ENCODE measurements at regions not wholly inside any gene's neighbourhood (a gene's known extent, or its start where the extent isn't known, plus 50 kb on each side); places are given as distances from the start of the nearest gene placed in this dataset.
"Not testable (repeated sequence)": the region's sequence is repeated elsewhere in the genome, so short reads cannot be mapped to it uniquely, and the experiment has no call there.

- H3K9me3 ChIP-seq (ENCODE audit: control insufficient read depth in 1 of 2, insufficient read depth in 1 of 2, low read depth in 1 of 2, low read length in 2 of 2); H3K4me2 ChIP-seq (ENCODE audit: low read length); H3K27me3 ChIP-seq (ENCODE audit: insufficient read depth, low read length); BruUV-seq (replicated peaks); H3K4me1 ChIP-seq (ENCODE audit: control insufficient read depth in 1 of 2, insufficient read depth in 2 of 2, low read length in 2 of 2); ATAC-seq; H2AFZ ChIP-seq (ENCODE audit: low read depth, low read length, poor library complexity, severe bottlenecking); CTCF ChIA-PET; DNase-seq (ENCODE audit: low read depth, low spot score); POLR2A ChIA-PET; H4K20me1 ChIP-seq (ENCODE audit: insufficient read depth); H3K9ac ChIP-seq (ENCODE audit: low read length); H3K27ac ChIP-seq (ENCODE audit: low read depth, low read length); intact Hi-C loops (cut with micrococcal nuclease); RAD21 ChIA-PET (ENCODE audit: low non-redundant PET in 1 of 2, low total read pairs in 2 of 2, uncharacterized antibody in 2 of 2, unreplicated experiment in 2 of 2); H3K9me2 ChIP-seq (ENCODE audit: insufficient read depth); H3K4me3 ChIP-seq (replicated peaks in 1 of 2; ENCODE audit: low read depth in 1 of 2, low read length in 2 of 2): not testable (repeated sequence)
- H3K36me3 ChIP-seq (ENCODE audit: control insufficient read depth in 1 of 2, insufficient read depth in 2 of 2, low read length in 2 of 2), result peaks cover 3 to 19% of the 10 kb centered on the region in 2 experiments; a peak in 3 of 4 replicates
- H3K79me2 ChIP-seq (ENCODE audit: insufficient read depth, low read length), result peaks cover 20% of the 10 kb centered on the region
Measured at GRCh38 chr22:25458631-25459030, 105.8 kb upstream of the GRK3 start.

GRCh38 chr22:25460682-25461081 lies 103.8 kb upstream of the GRK3 start:
- H3K79me2 ChIP-seq (ENCODE audit: insufficient read depth, low read length); POLR2A ChIA-PET; H3K4me2 ChIP-seq (ENCODE audit: low read length); H3K4me1 ChIP-seq (ENCODE audit: control insufficient read depth in 1 of 2, insufficient read depth in 2 of 2, low read length in 2 of 2); intact Hi-C loops (cut with micrococcal nuclease); H3K27ac ChIP-seq (ENCODE audit: low read depth, low read length); H3K9me3 ChIP-seq (ENCODE audit: control insufficient read depth in 1 of 2, insufficient read depth in 1 of 2, low read depth in 1 of 2, low read length in 2 of 2); ATAC-seq; H3K9me2 ChIP-seq (ENCODE audit: insufficient read depth); H3K9ac ChIP-seq (ENCODE audit: low read length); H3K27me3 ChIP-seq (ENCODE audit: insufficient read depth, low read length); DNase-seq (ENCODE audit: low read depth, low spot score); H2AFZ ChIP-seq (ENCODE audit: low read depth, low read length, poor library complexity, severe bottlenecking); H3K4me3 ChIP-seq (replicated peaks in 1 of 2; ENCODE audit: low read depth in 1 of 2, low read length in 2 of 2); BruUV-seq (replicated peaks); H4K20me1 ChIP-seq (ENCODE audit: insufficient read depth): not testable (repeated sequence)
- peaks cover 3 to 16% of the 10 kb centered on the region in 2 experiments; a peak in 3 of 4 replicates for H3K36me3 ChIP-seq (ENCODE audit: control insufficient read depth in 1 of 2, insufficient read depth in 2 of 2, low read length in 2 of 2)
- RAD21 ChIA-PET (ENCODE audit: low non-redundant PET in 1 of 2, low total read pairs in 2 of 2, uncharacterized antibody in 2 of 2, unreplicated experiment in 2 of 2), result interaction anchor here in 1 of 2 experiments (0.8 kb wide), 1 partner anchor 313 kb away, joined by 4 read pairs; no protein-coding TSS in a partner anchor
- CTCF ChIA-PET, result interaction anchor here (2.2 kb wide), 1 partner anchor 241 kb away, joined by 14 read pairs; no protein-coding TSS in a partner anchor

- ATAC-seq (no peak), DNase-seq (ENCODE audit: low read depth, low spot score) (no peak)
- RAD21 ChIA-PET (ENCODE audit: low non-redundant PET in 1 of 2, low total read pairs in 2 of 2, uncharacterized antibody in 2 of 2, unreplicated experiment in 2 of 2), result interaction anchor here in 1 of 2 experiments (0.7 to 0.8 kb wide), 2 partner anchors 225 to 312 kb away, joined by 4 to 7 read pairs; no protein-coding TSS in a partner anchor
- Histone ChIP-seq H3K27ac (ENCODE audit: low read depth, low read length) (no peak overlapping the region), H3K9ac (ENCODE audit: low read length) (no peak overlapping the region), H3K4me3 (replicated peaks in 1 of 2; ENCODE audit: low read depth in 1 of 2, low read length in 2 of 2) (no peak overlapping the region), H3K9me3 (ENCODE audit: control insufficient read depth in 1 of 2, insufficient read depth in 1 of 2, low read depth in 1 of 2, low read length in 2 of 2) (no peaks in the 10 kb centered on the region), H3K79me2 (ENCODE audit: insufficient read depth, low read length) (no peaks in the 10 kb centered on the region), H3K36me3 (ENCODE audit: control insufficient read depth in 1 of 2, insufficient read depth in 2 of 2, low read length in 2 of 2) (peaks cover 3 to 16% of the 10 kb centered on the region in 2 experiments; a peak in 3 of 4 replicates), H3K4me1 (ENCODE audit: control insufficient read depth in 1 of 2, insufficient read depth in 2 of 2, low read length in 2 of 2) (no peaks in the 10 kb centered on the region), H3K27me3 (ENCODE audit: insufficient read depth, low read length) (no peaks in the 10 kb centered on the region), H3K9me2 (ENCODE audit: insufficient read depth) (no peaks in the 10 kb centered on the region), H3K4me2 (ENCODE audit: low read length) (no peak overlapping the region), H4K20me1 (ENCODE audit: insufficient read depth) (no peaks in the 10 kb centered on the region), H2AFZ (ENCODE audit: low read depth, low read length, poor library complexity, severe bottlenecking) (no peak overlapping the region)
- POLR2A ChIA-PET, result no interaction called here
- CTCF ChIA-PET, result interaction anchor here (0.7 to 3.5 kb wide), 3 partner anchors 241 to 606 kb away, joined by 4 to 42 read pairs (median 14); no protein-coding TSS in a partner anchor
- BruUV-seq (replicated peaks), result no TSS peak
- intact Hi-C loops (cut with micrococcal nuclease), result no loop called here
- TF ChIP-seq CTCF (IDR thresholded peaks at IDR 0.05 in 2 of 3, conservative IDR thresholded peaks at IDR 0.05 in 1 of 3; ENCODE audit: borderline replicate concordance in 1 of 3, insufficient read depth in 1 of 3, low read depth in 2 of 3, low read length in 2 of 3) (no peak), FOSL1 (IDR thresholded peaks at IDR 0.05; ENCODE audit: low read depth) (no peak), ATF3 (IDR thresholded peaks at IDR 0.05) (no peak), SRF (IDR thresholded peaks at IDR 0.05; ENCODE audit: low read depth) (no peak), CEBPB (IDR thresholded peaks at IDR 0.05; ENCODE audit: low read depth) (no peak), RAD21 (IDR thresholded peaks at IDR 0.05; ENCODE audit: low read depth) (no peak), POLR2AphosphoS5 (IDR thresholded peaks at IDR 0.05; ENCODE audit: low read depth, low read length) (no peak), MAX (IDR thresholded peaks at IDR 0.05) (no peak), ELF1 (IDR thresholded peaks at IDR 0.05; ENCODE audit: borderline replicate concordance, low read depth) (no peak), TCF7L2 (IDR thresholded peaks at IDR 0.05; ENCODE audit: borderline replicate concordance, extremely low read depth, insufficient read depth, insufficient read length) (no peak), POLR2A (IDR thresholded peaks at IDR 0.05; ENCODE audit: borderline replicate concordance, extremely low read depth, insufficient read depth, insufficient read length) (no peak), ZNF274 (IDR thresholded peaks at IDR 0.05; ENCODE audit: low read depth, low read length) (no peak)
Measured at GRCh38 chr22:25461301-25461700, 103.2 kb upstream of the GRK3 start.
